Mesodermal cell (in vitro differentiated cells): ENCODE measurements at regions not wholly inside any gene's neighbourhood (a gene's known extent, or its start where the extent isn't known, plus 50 kb on each side); places are given as distances from the start of the nearest gene placed in this dataset.
"Not testable (repeated sequence)": the region's sequence is repeated elsewhere in the genome, so short reads cannot be mapped to it uniquely, and the experiment has no call there.

ENCODE experiments used
- H3K27ac ChIP-seq: 2 replicates; pipeline ENCODE4 v1.7.0; 2013; ENCODE audit warnings: mild to moderate bottlenecking, low read depth, low read length, moderate library complexity; ENCODE audit not compliant: severe bottlenecking
- H3K36me3 ChIP-seq: 2 replicates; pipeline ENCODE4 v1.7.1; 2013; ENCODE audit warnings: mild to moderate bottlenecking, low read length, moderate library complexity; ENCODE audit not compliant: control insufficient read depth, insufficient read depth
- H3K4me1 ChIP-seq: one replicate; pipeline ENCODE4 v1.7.1; 2013; ENCODE audit warnings: mild to moderate bottlenecking, low read length; ENCODE audit not compliant: insufficient read depth, control insufficient read depth, poor library complexity, severe bottlenecking
- H3K4me3 ChIP-seq: 2 replicates; pipeline ENCODE4 v1.7.0; 2013; ENCODE audit warnings: low read length, control low read depth, mild to moderate bottlenecking; ENCODE audit not compliant: insufficient read depth, poor library complexity, severe bottlenecking; ENCODE audit errors: extremely low read depth
- H3K9me3 ChIP-seq: 2 replicates; pipeline ENCODE4 v1.7.1; 2013; ENCODE audit warnings: mild to moderate bottlenecking, low read length, moderate library complexity; ENCODE audit not compliant: control insufficient read depth
- WGBS, 2 experiments: methylation state at CpG; one replicate each; pipeline ENCODE4 v1.1.5; 2013; ENCODE audit warnings: missing lambda C conversion rate in 2 of 2; ENCODE audit not compliant: insufficient coverage in 2 of 2; 5-methylcytosine and 5-hydroxymethylcytosine counted together

DNA sequence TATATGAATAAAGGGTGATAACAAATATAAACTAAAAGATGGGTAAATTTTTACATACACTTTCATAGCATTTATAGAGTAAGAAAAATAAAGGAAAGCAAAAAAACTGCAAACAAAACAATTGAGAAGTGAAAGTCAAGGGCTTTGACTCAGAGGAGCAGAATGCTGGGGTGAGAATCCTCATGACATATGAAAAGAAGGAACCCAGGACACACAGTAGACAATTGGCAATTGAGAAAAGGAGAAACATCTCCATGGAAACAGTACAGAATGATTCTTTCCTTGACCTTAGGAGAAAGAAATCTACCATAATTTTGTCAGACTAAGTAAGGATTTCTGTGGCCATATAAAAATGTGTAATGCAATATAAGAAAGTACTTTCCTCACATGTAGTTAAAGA lies 138.3 kb downstream of the SYT15 start:
- not testable (repeated sequence) for H3K9me3 ChIP-seq, H3K4me1 ChIP-seq, H3K36me3 ChIP-seq, H3K27ac ChIP-seq, H3K4me3 ChIP-seq

DNA sequence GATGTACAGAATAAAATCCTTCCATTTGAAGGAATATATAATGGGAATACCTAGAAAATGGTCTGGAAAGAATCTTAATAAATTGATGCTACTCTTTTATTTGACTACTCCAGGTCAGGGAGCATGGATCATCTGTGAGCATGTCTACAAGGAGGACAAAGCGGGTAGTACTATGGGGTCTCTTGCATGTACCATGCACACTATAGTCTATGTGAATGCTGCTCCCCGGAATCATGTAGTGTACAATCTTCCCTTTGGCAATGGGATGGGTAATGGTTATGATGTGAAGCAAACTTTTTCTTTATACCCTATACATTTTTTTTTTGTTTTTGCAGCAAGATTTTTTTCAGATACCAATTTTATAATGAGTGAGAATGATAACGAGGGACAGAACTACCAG lies 139.1 kb downstream of the SYT15 start:
- H3K36me3 ChIP-seq, H3K27ac ChIP-seq, H3K9me3 ChIP-seq, H3K4me1 ChIP-seq, H3K4me3 ChIP-seq: not testable (repeated sequence)
- no CpG with 5 or more reads among the region's 3 CpGs for whole genome bisulfite sequencing, 2 experiments

- H3K27ac ChIP-seq, H3K9me3 ChIP-seq, H3K4me3 ChIP-seq, H3K36me3 ChIP-seq, H3K4me1 ChIP-seq: not testable (repeated sequence)
- WGBS, 2 experiments: no CpG with 5 or more reads among the region's 1 CpG
These were observed 141.5 kb downstream of the SYT15 start for GRCh38 chr10:46720386-46720785.

DNA sequence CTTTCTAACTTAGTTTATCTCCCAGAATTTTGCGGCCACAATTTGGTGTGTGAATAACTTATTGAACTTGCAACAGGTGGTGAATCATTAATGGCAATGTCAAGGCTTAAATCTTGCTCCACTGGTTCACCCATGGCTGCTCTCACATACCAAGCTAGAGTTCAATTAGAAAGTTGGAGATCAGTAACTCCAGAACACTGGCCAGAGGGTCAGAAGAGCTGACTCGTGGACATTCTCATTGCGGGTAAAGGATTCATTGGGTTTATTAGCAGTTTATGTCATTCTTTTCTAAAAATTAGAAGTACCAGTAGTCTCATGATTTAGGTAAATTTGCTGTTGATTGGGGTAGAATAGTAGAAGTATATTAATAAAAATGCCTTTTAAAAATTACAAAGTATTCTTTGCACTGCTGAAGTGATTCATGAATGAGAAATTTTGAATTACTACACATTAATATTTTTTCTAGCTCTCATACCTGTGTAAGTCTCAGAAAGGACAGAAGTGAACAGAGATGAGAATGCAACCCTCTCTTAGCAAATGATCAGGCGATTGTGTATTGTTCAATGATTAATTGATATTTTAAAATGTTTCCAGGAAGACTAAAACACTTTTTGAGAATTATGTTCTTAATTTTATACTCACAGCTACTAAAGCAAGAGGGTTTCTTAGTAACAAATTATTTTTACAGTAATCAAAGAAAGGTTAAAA lies 142.0 kb downstream of the SYT15 start:
- not testable (repeated sequence) for H3K36me3 ChIP-seq, H3K4me3 ChIP-seq, H3K9me3 ChIP-seq, H3K4me1 ChIP-seq, H3K27ac ChIP-seq
- WGBS, 2 experiments: no CpG with 5 or more reads among the region's 4 CpGs

- H3K27ac ChIP-seq, H3K4me1 ChIP-seq, H3K36me3 ChIP-seq, H3K9me3 ChIP-seq, H3K4me3 ChIP-seq: not testable (repeated sequence)
- 60% methylated on average over 1 of the region's 3 CpGs; no CpG with 5 or more reads in 1 of the 2 experiments for WGBS, 2 experiments
These were observed 145.3 kb downstream of the SYT15 start for GRCh38 chr10:46724258-46724657.

DNA sequence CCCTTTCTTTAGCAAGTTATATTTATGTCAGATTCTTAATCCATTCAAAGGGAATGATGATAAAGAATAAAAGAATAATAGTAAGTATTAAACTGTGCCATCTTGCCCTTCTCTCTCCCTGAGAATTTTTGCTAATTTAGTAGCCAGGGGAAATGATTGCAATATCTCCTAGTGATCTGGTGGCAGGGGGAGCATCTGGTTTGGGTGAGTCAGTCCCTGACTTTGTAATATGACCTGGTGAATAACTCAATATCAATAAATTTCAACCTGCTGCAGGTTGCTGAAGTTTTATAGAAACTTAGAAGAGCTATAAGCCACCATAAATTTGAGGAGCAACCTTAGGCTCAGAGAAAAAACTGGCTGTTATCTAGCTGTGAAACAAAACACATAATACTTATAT lies 149.4 kb downstream of the SYT15 start:
- not testable (repeated sequence) for H3K36me3 ChIP-seq, H3K9me3 ChIP-seq, H3K4me3 ChIP-seq, H3K4me1 ChIP-seq, H3K27ac ChIP-seq

- WGBS, 2 experiments: no CpG with 5 or more reads among the region's 3 CpGs
- H3K4me1 ChIP-seq, H3K27ac ChIP-seq, H3K36me3 ChIP-seq, H3K9me3 ChIP-seq, H3K4me3 ChIP-seq: not testable (repeated sequence)
These were observed 151.8 kb downstream of the SYT15 start for GRCh38 chr10:46730729-46731128.

- H3K4me1 ChIP-seq, H3K9me3 ChIP-seq, H3K36me3 ChIP-seq, H3K27ac ChIP-seq, H3K4me3 ChIP-seq: not testable (repeated sequence)
- WGBS, 2 experiments: no CpG with 5 or more reads among the region's 1 CpG
These were observed 154.8 kb downstream of the SYT15 start for GRCh38 chr10:46733635-46734261.

- not testable (repeated sequence) for H3K4me1 ChIP-seq, H3K36me3 ChIP-seq, H3K9me3 ChIP-seq, H3K27ac ChIP-seq, H3K4me3 ChIP-seq
These were observed 155.3 kb downstream of the SYT15 start for GRCh38 chr10:46734262-46734642.

- no CpG with 5 or more reads among the region's 16 CpGs for WGBS, 2 experiments
- H3K4me3 ChIP-seq, H3K27ac ChIP-seq, H3K9me3 ChIP-seq, H3K4me1 ChIP-seq, H3K36me3 ChIP-seq: not testable (repeated sequence)
These were observed 161.0 kb downstream of the SYT15 start for GRCh38 chr10:46739919-46740318.

DNA sequence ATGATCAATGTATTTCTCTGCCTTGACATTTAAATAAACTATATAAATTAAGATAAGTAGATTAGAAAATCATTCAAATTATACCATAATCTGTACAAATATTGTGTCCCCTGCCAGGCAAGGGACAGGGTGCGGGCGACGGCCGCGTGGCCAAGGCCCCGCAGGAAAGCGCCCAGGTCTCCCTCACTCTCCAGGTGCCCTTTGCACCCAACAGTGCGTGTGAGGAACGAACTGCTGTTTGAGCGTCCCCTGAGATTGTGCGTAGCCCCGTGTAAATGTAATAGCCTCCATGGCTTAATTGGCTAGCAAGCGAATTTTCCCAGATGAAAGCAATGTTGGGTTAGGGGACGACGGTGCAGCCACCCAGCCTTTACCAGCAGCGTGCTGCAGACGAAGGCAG lies 161.4 kb downstream of the SYT15 start:
- no CpG with 5 or more reads among the region's 17 CpGs for WGBS, 2 experiments
- H3K36me3 ChIP-seq, H3K4me1 ChIP-seq, H3K4me3 ChIP-seq, H3K9me3 ChIP-seq, H3K27ac ChIP-seq: not testable (repeated sequence)
